HCT116 (cell line): ENCODE measurements at regions not wholly inside any gene's neighbourhood (a gene's known extent, or its start where the extent isn't known, plus 50 kb on each side); places are given as distances from the start of the nearest gene placed in this dataset.

ENCODE experiments used
- ATAC-seq: fragments of 200-7000 bp; cut with Tn5 transposase; 2 replicates; pipeline ENCODE4 v1.9.1; 2020; ENCODE audit warnings: mild to moderate bottlenecking, moderate library complexity
- BruUV-seq: library from RNA; stranded (reverse); fragments of 400-500 nt; replicated peaks from 2 replicates; lab custom pipeline; 2021; lab: Mats Ljungman, UMichigan
- CTCF ChIA-PET: fragments of 300-600 bp; sonication (Branson Sonifier 250); formaldehyde crosslinking; loops from one replicate; lab custom pipeline; 2021; ENCODE audit warnings: antibody characterized with exemption; lab: Charles Lee
- POLR2A ChIA-PET: fragments of 300-600, 350-600 bp; sonication (Branson Sonifier 250); formaldehyde crosslinking; loops from one replicate; lab custom pipeline; 2021; ENCODE audit warnings: antibody characterized with exemption; lab: Charles Lee
- RAD21 ChIA-PET, 2 experiments: fragments of 300-600 bp; sonication (Branson Sonifier 250); formaldehyde crosslinking; loops; one replicate each; lab custom pipeline; 2023; ENCODE audit warnings: low total read pairs in 2 of 2; ENCODE audit not compliant: uncharacterized antibody in 2 of 2, unreplicated experiment in 2 of 2, low non-redundant PET in 1 of 2; lab: Charles Lee
- DNase-seq: peaks from one replicate; pipeline ENCODE4 v3.0.0-alpha.2; 2010; ENCODE audit warnings: low read depth, low spot score
- H2AFZ ChIP-seq: fragments of 200-600 bp; shearing (Covaris generic), sonication (generic); 2 replicates; pipeline ENCODE4 v1.6.1; 2017; ENCODE audit warnings: low read depth, mixed run types, mixed read lengths, antibody characterized with exemption, low read length; ENCODE audit not compliant: poor library complexity, severe bottlenecking
- H3K27ac ChIP-seq: 2 replicates; pipeline ENCODE4 v1.5.1; 2012; ENCODE audit warnings: low read depth, low read length
- H3K27me3 ChIP-seq: fragments of 200-600 bp; sonication (generic); 2 replicates; pipeline ENCODE4 v1.6.1; 2016; ENCODE audit warnings: mixed run types, low read length, mixed read lengths; ENCODE audit not compliant: insufficient read depth
- H3K36me3 ChIP-seq, 2 experiments: fragments of 200-500 bp in 1 of 2; fragments of 200-600 bp in 1 of 2; sonication (Bioruptor generic) in 1 of 2; sonication (generic) in 1 of 2; 2 replicates each; pipeline versions ENCODE4 v1.5.1 to v1.6.1; 2014 to 2016; ENCODE audit warnings: low read length in 2 of 2, inconsistent platforms in 1 of 2, mixed read lengths in 1 of 2, mixed run types in 1 of 2; ENCODE audit not compliant: insufficient read depth in 2 of 2, control insufficient read depth in 1 of 2
- H3K4me1 ChIP-seq, 2 experiments: fragments of 200-600 bp in 1 of 2; sonication (generic) in 1 of 2; 2 replicates each; pipeline versions ENCODE4 v1.5.1 to v1.6.1; 2012 to 2017; ENCODE audit warnings: low read length in 2 of 2, inconsistent platforms in 1 of 2, mild to moderate bottlenecking in 1 of 2, mixed read lengths in 1 of 2, mixed run types in 1 of 2, moderate library complexity in 1 of 2; ENCODE audit not compliant: insufficient read depth in 2 of 2, control insufficient read depth in 1 of 2
- H3K4me2 ChIP-seq: fragments of 200-600 bp; sonication (generic); 2 replicates; pipeline ENCODE4 v1.6.1; 2017; ENCODE audit warnings: mixed run types, low read length, mixed read lengths
- H3K4me3 ChIP-seq, 2 experiments: fragments of 200-600 bp in 1 of 2; sonication (generic) in 1 of 2; replicated peaks in 1 of 2; 2 replicates each; pipeline ENCODE4 v1.5.1; 2011 to 2016; ENCODE audit warnings: low read length in 2 of 2, control low read depth in 1 of 2, low read depth in 1 of 2, mild to moderate bottlenecking in 1 of 2, mixed read lengths in 1 of 2, mixed run types in 1 of 2
- H3K79me2 ChIP-seq: fragments of 200-600 bp; sonication (generic); 2 replicates; pipeline ENCODE4 v1.6.1; 2017; ENCODE audit warnings: mild to moderate bottlenecking, mixed run types, low read length, moderate library complexity, mixed read lengths; ENCODE audit not compliant: insufficient read depth
- H3K9ac ChIP-seq: fragments of 200-600 bp; sonication (generic); 2 replicates; pipeline ENCODE4 v1.6.1; 2016; ENCODE audit warnings: low read length, mixed read lengths
- H3K9me2 ChIP-seq: fragments of 200-600 bp; sonication (generic), shearing (Covaris generic); 2 replicates; pipeline ENCODE4 v1.6.1; 2017; ENCODE audit warnings: mixed run types, mild to moderate bottlenecking, moderate library complexity; ENCODE audit not compliant: insufficient read depth
- H3K9me3 ChIP-seq, 2 experiments: fragments of 200-500 bp in 1 of 2; fragments of 200-600 bp in 1 of 2; sonication (Bioruptor generic) in 1 of 2; sonication (generic) in 1 of 2; 2 replicates each; pipeline ENCODE4 v1.6.1; 2014 to 2017; ENCODE audit warnings: low read length in 2 of 2, mixed read lengths in 2 of 2, inconsistent platforms in 1 of 2, low read depth in 1 of 2, mild to moderate bottlenecking in 1 of 2, mixed run types in 1 of 2, moderate library complexity in 1 of 2; ENCODE audit not compliant: control insufficient read depth in 1 of 2, insufficient read depth in 1 of 2
- H4K20me1 ChIP-seq: fragments of 200-600 bp; sonication (generic), shearing (Covaris generic); 2 replicates; pipeline ENCODE4 v1.6.1; 2017; ENCODE audit warnings: mixed run types, mild to moderate bottlenecking, moderate library complexity; ENCODE audit not compliant: insufficient read depth
- CBX3 ChIP-seq: IDR thresholded peaks from 2 replicates; pipeline ENCODE4 v1.6.1; 2012; ENCODE audit warnings: low read depth
- CEBPB ChIP-seq: IDR thresholded peaks from 2 replicates; pipeline ENCODE4 v1.6.1; 2012; ENCODE audit warnings: low read depth
- CTCF ChIP-seq, 3 experiments: fragments of 200-600 bp in 1 of 3; sonication (generic) in 1 of 3; IDR thresholded peaks in 2 of 3; conservative IDR thresholded peaks in 1 of 3; 2 replicates each; pipeline ENCODE4 v1.5.1; 2012 to 2017; ENCODE audit warnings: low read depth in 2 of 3, low read length in 2 of 3, antibody characterized with exemption in 1 of 3, borderline replicate concordance in 1 of 3, control low read depth in 1 of 3, mild to moderate bottlenecking in 1 of 3, mixed read lengths in 1 of 3, mixed run types in 1 of 3, moderate library complexity in 1 of 3; ENCODE audit not compliant: insufficient read depth in 1 of 3
- EGR1 ChIP-seq: IDR thresholded peaks from 2 replicates; pipeline ENCODE4 v1.6.1; 2012; ENCODE audit warnings: low read depth
- ELF1 ChIP-seq: IDR thresholded peaks from 2 replicates; pipeline ENCODE4 v1.6.1; 2012; ENCODE audit warnings: low read depth, borderline replicate concordance
- EZH2 ChIP-seq: fragments of 200-600 bp; sonication (generic); IDR thresholded peaks from 2 replicates; pipeline ENCODE4 v1.6.1; 2017; ENCODE audit warnings: antibody characterized with exemption, mixed run types
- EZH2phosphoT487 ChIP-seq: fragments of 200-600 bp; IDR thresholded peaks from 2 replicates; pipeline ENCODE4 v1.6.1; 2018; ENCODE audit warnings: antibody characterized with exemption, borderline replicate concordance
- FOSL1 ChIP-seq: IDR thresholded peaks from 2 replicates; pipeline ENCODE4 v1.6.1; 2012; ENCODE audit warnings: low read depth
- JUND ChIP-seq: IDR thresholded peaks from 2 replicates; pipeline ENCODE4 v1.6.1; 2012
- POLR2AphosphoS5 ChIP-seq: IDR thresholded peaks from 2 replicates; pipeline ENCODE4 v1.6.1; 2011; ENCODE audit warnings: mild to moderate bottlenecking, low read depth, low read length, moderate library complexity
- RAD21 ChIP-seq: IDR thresholded peaks from 2 replicates; pipeline ENCODE4 v1.6.1; 2012; ENCODE audit warnings: low read depth, mild to moderate bottlenecking
- REST ChIP-seq: IDR thresholded peaks from 2 replicates; pipeline ENCODE4 v1.6.1; 2012; ENCODE audit warnings: low read depth
- SIN3A ChIP-seq: IDR thresholded peaks from 2 replicates; pipeline ENCODE4 v1.6.1; 2012; ENCODE audit warnings: low read depth
- SP1 ChIP-seq: IDR thresholded peaks from 2 replicates; pipeline ENCODE4 v1.6.1; 2012; ENCODE audit warnings: low read depth
- SRF ChIP-seq: IDR thresholded peaks from 2 replicates; pipeline ENCODE4 v1.6.1; 2012; ENCODE audit warnings: low read depth
- TCF7L2 ChIP-seq: IDR thresholded peaks from 2 replicates; pipeline ENCODE4 v1.7.0; 2011; ENCODE audit warnings: borderline replicate concordance, inconsistent platforms; ENCODE audit not compliant: insufficient read depth, insufficient read length; ENCODE audit errors: extremely low read depth
- YY1 ChIP-seq: IDR thresholded peaks from 2 replicates; pipeline ENCODE4 v1.6.1; 2011; ENCODE audit warnings: low read length, low read depth, moderate library complexity, mild to moderate bottlenecking; ENCODE audit not compliant: insufficient replicate concordance; ENCODE audit errors: extremely low read depth
- ZNF274 ChIP-seq: fragments of 200-500 bp; sonication (Bioruptor generic); IDR thresholded peaks from 2 replicates; pipeline ENCODE4 v1.6.1; 2014; ENCODE audit warnings: mild to moderate bottlenecking, low read depth, low read length, inconsistent platforms
- intact Hi-C: fragments of 100-400 bp; cut with micrococcal nuclease; formaldehyde crosslinking; loops from 2 replicates; pipeline ENCODE4 v1.10.0; 2022
- TF ChIP-seq, protein P1 (sequence below): IDR thresholded peaks from 2 replicates; pipeline ENCODE4 v1.6.1; 2012
- TF ChIP-seq, protein P2 (sequence below): IDR thresholded peaks from 2 replicates; pipeline ENCODE4 v1.6.1; 2012

- DNase-seq (peak; percentile 84), ATAC-seq (peak; percentile 98)
- POLR2A ChIA-PET: no interaction called here
- H3K36me3 ChIP-seq: no peaks in the 10 kb centered on the region
- H4K20me1 ChIP-seq: no peaks in the 10 kb centered on the region
- H3K9ac ChIP-seq: no peak overlapping the region
- no peak overlapping the region for H3K4me3 ChIP-seq
- no peaks in the 10 kb centered on the region for H3K79me2 ChIP-seq
- intact Hi-C loops: no loop called here
- peak overlapping the region; percentile 93 for H2AFZ ChIP-seq
- no peaks in the 10 kb centered on the region for H3K27me3 ChIP-seq
- H3K9me2 ChIP-seq: no peaks in the 10 kb centered on the region
- TF ChIP-seq SP1: peak; percentile 63
- TF ChIP-seq JUND: peak; percentile 65; the same call in 1 of the 2 replicates
- TF ChIP-seq EZH2phosphoT487: no peak
- peak; percentile 13; the same call in 1 of the 2 replicates for TF ChIP-seq CEBPB
- TF ChIP-seq SIN3A: peak; percentile 46; the same call in 1 of the 2 replicates
- peak; percentile 76; the same call in 1 of the 2 replicates for TF ChIP-seq CBX3
- TF ChIP-seq RAD21: no peak
- no peak for TF ChIP-seq REST
- peak; percentile 28; the same call in 1 of the 2 replicates for TF ChIP-seq POLR2AphosphoS5
- TF ChIP-seq EZH2: no peak
- TF ChIP-seq ZNF274: no peak
- TF ChIP-seq ELF1: no peak
- peak; percentile 71 for TF ChIP-seq FOSL1
- no peak for TF ChIP-seq CTCF (IDR thresholded peaks at IDR 0.05 in 2 of 3, conservative IDR thresholded peaks at IDR 0.05 in 1 of 3; ENCODE audit: borderline replicate concordance in 1 of 3, insufficient read depth in 1 of 3, low read depth in 2 of 3, low read length in 2 of 3)
- TF ChIP-seq, protein P1, sequence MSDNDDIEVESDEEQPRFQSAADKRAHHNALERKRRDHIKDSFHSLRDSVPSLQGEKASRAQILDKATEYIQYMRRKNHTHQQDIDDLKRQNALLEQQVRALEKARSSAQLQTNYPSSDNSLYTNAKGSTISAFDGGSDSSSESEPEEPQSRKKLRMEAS: 0 out of 2 replicates have a peak, but pooled peaks have one; percentile 18
- no peak for TF ChIP-seq EGR1
- TF ChIP-seq YY1: peak; percentile 24
- no peak for TF ChIP-seq TCF7L2
- TF ChIP-seq SRF: no peak
- TF ChIP-seq, protein P2, sequence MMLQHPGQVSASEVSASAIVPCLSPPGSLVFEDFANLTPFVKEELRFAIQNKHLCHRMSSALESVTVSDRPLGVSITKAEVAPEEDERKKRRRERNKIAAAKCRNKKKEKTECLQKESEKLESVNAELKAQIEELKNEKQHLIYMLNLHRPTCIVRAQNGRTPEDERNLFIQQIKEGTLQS: no peak
- peaks cover 15 to 30% of the 10 kb centered on the region in 2 experiments for H3K4me1 ChIP-seq
- no peak overlapping the region for H3K27ac ChIP-seq
- BruUV-seq: no TSS peak
- peak overlapping the region; percentile 67 for H3K4me2 ChIP-seq
- RAD21 ChIA-PET: no interaction called here
- CTCF ChIA-PET: no interaction called here
- H3K9me3 ChIP-seq: no peaks in the 10 kb centered on the region
These were observed 704.0 kb upstream of the LRRN3 start for GRCh38 chr7:110386913-110387312.
